Prostate gland (tissue), 2 donors: ENCODE measurements at regions not wholly inside any gene's neighbourhood (a gene's known extent, or its start where the extent isn't known, plus 50 kb on each side); places are given as distances from the start of the nearest gene placed in this dataset.

Experiments used
- DNase-seq: peaks from one replicate; pipeline ENCODE4 v3.0.0-alpha.2; 2019; ENCODE audit warnings: low spot score
- H3K27ac ChIP-seq, 2 donors: fragments of 200-600 bp; sonication (generic); 2 replicates each; pipeline ENCODE4 v1.5.1; 2017 to 2019
- H3K27me3 ChIP-seq: fragments of 200-600 bp; sonication (generic); replicated peaks from 2 replicates; pipeline ENCODE4 v1.5.1; 2019; ENCODE audit not compliant: insufficient read depth
- H3K36me3 ChIP-seq, 2 donors: fragments of 200-600 bp; sonication (generic); 1 replicate in 1 of 2; 2 replicates in 1 of 2; pipeline versions ENCODE4 v1.5.1 to v1.8.1; 2017 to 2019
- H3K4me1 ChIP-seq: fragments of 200-600 bp; sonication (generic); replicated peaks from 2 replicates; pipeline ENCODE4 v1.5.1; 2019
- H3K4me3 ChIP-seq, 2 donors: fragments of 200-600 bp; sonication (generic); 2 replicates each; pipeline ENCODE4 v1.5.1; 2017 to 2019
- H3K9me3 ChIP-seq: fragments of 200-600 bp; sonication (generic); 2 replicates; pipeline ENCODE4 v1.5.1; 2017
- CTCF ChIP-seq, 4 experiments: fragments of 200-600 bp in 2 of 4; fragments of 450-650 bp in 2 of 4; sonication (generic) in 2 of 4; IDR thresholded peaks; 1 replicate in 3 of 4; 2 replicates in 1 of 4; pipeline ENCODE4 v1.5.1; 2016 to 2019; ENCODE audit warnings: antibody characterized with exemption in 4 of 4, mild to moderate bottlenecking in 2 of 4, moderate library complexity in 2 of 4
- POLR2A ChIP-seq: fragments of 450-650 bp; IDR thresholded peaks from one replicate; pipeline ENCODE4 v1.6.1; 2016; ENCODE audit warnings: antibody characterized with exemption, mild to moderate bottlenecking
- POLR2AphosphoS5 ChIP-seq: sonication (generic); formaldehyde crosslinking; IDR thresholded peaks from one replicate; pipeline ENCODE4 v1.6.1; 2017; ENCODE audit warnings: antibody characterized with exemption
- WGBS: methylation state at CpG from one replicate; pipeline ENCODE4 v1.1.5; 2018; 5-methylcytosine and 5-hydroxymethylcytosine counted together
- intact Hi-C: fragments of 100-400 bp; cut with DNase I; formaldehyde crosslinking; loops from one replicate; pipeline ENCODE4 v1.14.2; 2022

GRCh38 chrX:39150220-39150619, 349.0 kb downstream of the MID1IP1 start:
- Histone ChIP-seq H3K27ac (no peak overlapping the region), H3K4me1 (no peaks in the 10 kb centered on the region), H3K27me3 (no peaks in the 10 kb centered on the region), H3K4me3 (no peak overlapping the region), H3K36me3 (no peaks in the 10 kb centered on the region), H3K9me3 (no peaks in the 10 kb centered on the region)
- TF ChIP-seq POLR2A, result no peak
- TF ChIP-seq POLR2AphosphoS5, result no peak
- TF ChIP-seq CTCF (IDR thresholded peaks at IDR 0.05), result no peak
- no peak for DNase-seq
- intact Hi-C loops, result loop anchor here (5.0 kb wide), 1 partner anchor 383 kb away; no protein-coding TSS in a partner anchor
- WGBS, result 83% methylated on average over 5 of the region's 5 CpGs

GRCh38 chrX:39150621-39151020, 349.4 kb downstream of the MID1IP1 start:
- no peaks in the 10 kb centered on the region for H3K9me3 ChIP-seq
- H3K4me3 ChIP-seq, result no peak overlapping the region
- no peak overlapping the region for H3K27ac ChIP-seq
- DNase-seq, result no peak
- no peaks in the 10 kb centered on the region for H3K4me1 ChIP-seq
- H3K27me3 ChIP-seq, result no peaks in the 10 kb centered on the region
- intact Hi-C loops, result loop anchor here (5.0 kb wide), 1 partner anchor 383 kb away; no protein-coding TSS in a partner anchor
- 93% methylated on average over 5 of the region's 5 CpGs for WGBS
- TF ChIP-seq POLR2A (no peak), POLR2AphosphoS5 (no peak), CTCF (IDR thresholded peaks at IDR 0.05) (no peak)
- no peaks in the 10 kb centered on the region for H3K36me3 ChIP-seq

DNA sequence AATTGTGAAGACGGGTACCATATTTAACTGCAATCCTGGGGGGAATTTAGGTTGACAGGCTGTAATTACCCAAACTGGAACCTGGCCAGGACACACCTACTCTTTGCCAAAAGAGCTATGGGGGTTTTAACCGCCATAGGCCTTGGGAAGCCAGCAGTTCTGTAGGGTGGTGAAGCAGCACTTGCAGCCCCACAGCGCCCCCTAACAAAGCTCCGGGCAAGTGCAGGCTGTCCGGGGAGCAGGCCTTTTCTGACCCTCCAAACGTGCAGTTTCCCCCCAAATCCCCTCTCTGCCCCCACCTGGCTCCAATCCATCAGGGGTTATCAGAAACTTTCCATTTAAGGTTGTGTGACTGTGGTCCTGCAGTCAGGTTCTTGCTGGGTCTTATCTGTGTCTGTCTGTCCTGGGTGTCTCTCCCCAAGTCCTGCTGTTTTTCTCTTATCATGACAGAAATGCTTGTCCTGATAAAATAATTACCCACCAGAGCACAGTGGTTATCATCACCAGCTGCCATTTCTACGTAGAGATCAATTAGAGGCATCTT, 350.9 kb downstream of the MID1IP1 start:
- H3K4me3 ChIP-seq, result no peak overlapping the region
- H3K9me3 ChIP-seq, result no peaks in the 10 kb centered on the region
- no peak for DNase-seq
- H3K27me3 ChIP-seq, result no peaks in the 10 kb centered on the region
- WGBS, result 57% methylated on average over 6 of the region's 7 CpGs
- intact Hi-C loops, result loop anchor here (5.0 kb wide), 1 partner anchor 385 kb away; no protein-coding TSS in a partner anchor
- H3K27ac ChIP-seq, result no peak overlapping the region
- no peaks in the 10 kb centered on the region for H3K36me3 ChIP-seq
- TF ChIP-seq CTCF (IDR thresholded peaks at IDR 0.05) (peak in 1 of 4 experiments; percentile 19), POLR2AphosphoS5 (no peak)
- no peaks in the 10 kb centered on the region for H3K4me1 ChIP-seq

- H3K27me3 ChIP-seq, result no peaks in the 10 kb centered on the region
- no peak for DNase-seq
- H3K4me3 ChIP-seq, result no peak overlapping the region
- no peak for TF ChIP-seq CTCF (IDR thresholded peaks at IDR 0.05)
- TF ChIP-seq POLR2AphosphoS5, result no peak
- no peak for TF ChIP-seq POLR2A
- H3K4me1 ChIP-seq, result no peaks in the 10 kb centered on the region
- no peaks in the 10 kb centered on the region for H3K9me3 ChIP-seq
- H3K27ac ChIP-seq, result no peak overlapping the region
- intact Hi-C loops, result no loop called here
- H3K36me3 ChIP-seq, result no peaks in the 10 kb centered on the region
Observed at GRCh38 chrX:39156051-39156450, 354.8 kb downstream of the MID1IP1 start.

DNA sequence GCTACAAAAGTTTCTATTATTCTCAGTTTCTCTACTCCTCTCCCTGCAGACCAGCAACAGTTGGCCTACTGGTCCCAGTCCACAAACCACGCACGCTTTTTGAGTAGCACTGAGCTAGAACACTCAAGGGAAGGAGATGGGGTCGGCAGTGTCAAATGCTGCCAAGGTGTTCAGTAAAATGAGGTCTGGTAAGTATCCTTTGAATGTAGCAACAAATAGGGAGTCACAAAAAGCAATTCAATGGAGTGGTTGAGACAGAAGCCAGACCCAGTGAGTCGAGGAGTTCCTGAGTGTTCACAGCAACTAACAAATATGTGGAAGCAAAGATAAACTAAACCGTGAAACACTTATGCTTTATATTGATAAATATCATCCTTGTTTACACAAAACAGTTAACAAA, 355.7 kb downstream of the MID1IP1 start:
- Histone ChIP-seq H3K9me3 (no peaks in the 10 kb centered on the region), H3K36me3 (no peaks in the 10 kb centered on the region), H3K27me3 (no peaks in the 10 kb centered on the region), H3K27ac (no peak overlapping the region), H3K4me1 (no peaks in the 10 kb centered on the region), H3K4me3 (no peak overlapping the region)
- intact Hi-C loops, result no loop called here
- WGBS, result 79% methylated on average over 5 of the region's 5 CpGs
- no peak for TF ChIP-seq CTCF (IDR thresholded peaks at IDR 0.05)
- no peak for TF ChIP-seq POLR2AphosphoS5
- TF ChIP-seq POLR2A, result no peak
- DNase-seq, result no peak
